Tongue (tissue), 1 donor: ENCODE measurements at regions not wholly inside any gene's neighbourhood (a gene's known extent, or its start where the extent isn't known, plus 50 kb on each side); places are given as distances from the start of the nearest gene placed in this dataset.
A peak's percentile ranks its signal among the peaks of the same experiment; 100 is the strongest.

Experiments
- DNase-seq: peaks from one replicate; pipeline ENCODE4 v3.0.0-alpha.2; 2015

GRCh38 chr4:138851391-138852335 is 163.9 kb upstream of the NOCT start:
- peak; percentile 42 for DNase-seq

GRCh38 chr4:138845664-138846063 is 169.9 kb upstream of the NOCT start:
- no peak for DNase-seq

- DNase-seq = peak; percentile 61
These were observed 170.5 kb upstream of the NOCT start for GRCh38 chr4:138845054-138845453.

- DNase-seq = no peak
These were observed 172.0 kb upstream of the NOCT start for GRCh38 chr4:138843616-138844015.

- DNase-seq = no peak
These were observed 174.2 kb upstream of the NOCT start for GRCh38 chr4:138841343-138841742.

- DNase-seq = no peak
These were observed 177.3 kb upstream of the NOCT start for GRCh38 chr4:138838251-138838650.

- peak; percentile 24 for DNase-seq
These were observed 179.6 kb upstream of the NOCT start for GRCh38 chr4:138835832-138836533.

GRCh38 chr4:138833974-138834373 is 181.6 kb upstream of the NOCT start:
- DNase-seq = no peak

GRCh38 chr4:138832563-138832962 is 183.0 kb upstream of the NOCT start:
- DNase-seq = no peak

- DNase-seq = no peak
These were observed 183.6 kb upstream of the NOCT start for GRCh38 chr4:138831948-138832347.

- DNase-seq = no peak
These were observed 186.7 kb upstream of the NOCT start for GRCh38 chr4:138828926-138829325.

GRCh38 chr4:138826754-138827153 is 188.8 kb upstream of the NOCT start:
- no peak for DNase-seq

GRCh38 chr4:138826322-138826721 is 189.3 kb upstream of the NOCT start:
- DNase-seq = no peak

GRCh38 chr4:138821331-138821730 is 194.2 kb upstream of the NOCT start:
- DNase-seq = no peak

- DNase-seq = no peak
These were observed 198.7 kb upstream of the NOCT start for GRCh38 chr4:138816875-138817274.

GRCh38 chr4:138815811-138816210 is 199.8 kb upstream of the NOCT start:
- DNase-seq = no peak

GRCh38 chr4:138805736-138806135 is 209.8 kb upstream of the NOCT start:
- DNase-seq = peak; percentile 32

- DNase-seq = no peak
These were observed 210.9 kb upstream of the NOCT start for GRCh38 chr4:138804711-138805110.

- no peak for DNase-seq
These were observed 212.5 kb upstream of the NOCT start for GRCh38 chr4:138803051-138803450.

GRCh38 chr4:138802499-138802898 is 213.1 kb upstream of the NOCT start:
- DNase-seq = no peak

GRCh38 chr4:138800421-138800820 is 215.2 kb upstream of the NOCT start:
- DNase-seq = no peak

GRCh38 chr4:138798404-138798803 is 217.2 kb upstream of the NOCT start:
- DNase-seq = no peak

GRCh38 chr4:138797646-138798045 is 217.9 kb upstream of the NOCT start:
- DNase-seq = no peak

GRCh38 chr4:138796761-138797160 is 218.8 kb upstream of the NOCT start:
- no peak for DNase-seq
